ENCODE measurements at regions not wholly inside any gene's neighbourhood (a gene's known extent, or its start where the extent isn't known, plus 50 kb on each side); places are given as distances from the start of the nearest gene placed in this dataset.

GRCh38 chr10:64484811-64485330, 963.7 kb downstream of the REEP3 start:
- H3K4me1 ChIP-seq (ENCODE audit: control insufficient read depth in 1 of 2, insufficient read depth in 2 of 2, low read length in 2 of 2), result no peaks in the 10 kb centered on the region
- H3K27me3 ChIP-seq (ENCODE audit: control insufficient read depth in 1 of 2, insufficient read depth in 2 of 2, low read length in 2 of 2), result no peaks in the 10 kb centered on the region
- no peaks in the 10 kb centered on the region for H3K9me3 ChIP-seq (ENCODE audit: control insufficient read depth in 1 of 2, low read length in 2 of 2)
- no peak overlapping the region for H3K9ac ChIP-seq (ENCODE audit: low read depth in 1 of 2, low read length in 2 of 2)
- H3K36me3 ChIP-seq (ENCODE audit: control insufficient read depth in 1 of 2, insufficient read depth in 2 of 2, low read length in 2 of 2), result no peaks in the 10 kb centered on the region
- H3K4me3 ChIP-seq (ENCODE audit: low read depth in 1 of 2, low read length in 2 of 2), result no peak overlapping the region
- no peak overlapping the region for H3K27ac ChIP-seq (ENCODE audit: low read depth, low read length)

GRCh38 chr10:64486149-64486548, 964.9 kb downstream of the REEP3 start:
- Histone ChIP-seq H3K27me3 (ENCODE audit: control insufficient read depth in 1 of 2, insufficient read depth in 2 of 2, low read length in 2 of 2) (no peaks in the 10 kb centered on the region), H3K4me1 (ENCODE audit: control insufficient read depth in 1 of 2, insufficient read depth in 2 of 2, low read length in 2 of 2) (no peaks in the 10 kb centered on the region), H3K27ac (ENCODE audit: low read depth, low read length) (no peak overlapping the region), H3K36me3 (ENCODE audit: control insufficient read depth in 1 of 2, insufficient read depth in 2 of 2, low read length in 2 of 2) (no peaks in the 10 kb centered on the region), H3K9ac (ENCODE audit: low read depth in 1 of 2, low read length in 2 of 2) (no peak overlapping the region), H3K4me3 (ENCODE audit: low read depth in 1 of 2, low read length in 2 of 2) (no peak overlapping the region), H3K9me3 (ENCODE audit: control insufficient read depth in 1 of 2, low read length in 2 of 2) (no peaks in the 10 kb centered on the region)

GRCh38 chr10:64486901-64487300, 965.7 kb downstream of the REEP3 start:
- Histone ChIP-seq H3K9me3 (ENCODE audit: control insufficient read depth in 1 of 2, low read length in 2 of 2) (no peaks in the 10 kb centered on the region), H3K27ac (ENCODE audit: low read depth, low read length) (no peak overlapping the region), H3K36me3 (ENCODE audit: control insufficient read depth in 1 of 2, insufficient read depth in 2 of 2, low read length in 2 of 2) (no peaks in the 10 kb centered on the region), H3K9ac (ENCODE audit: low read depth in 1 of 2, low read length in 2 of 2) (no peak overlapping the region), H3K4me1 (ENCODE audit: control insufficient read depth in 1 of 2, insufficient read depth in 2 of 2, low read length in 2 of 2) (no peaks in the 10 kb centered on the region), H3K27me3 (ENCODE audit: control insufficient read depth in 1 of 2, insufficient read depth in 2 of 2, low read length in 2 of 2) (no peaks in the 10 kb centered on the region), H3K4me3 (ENCODE audit: low read depth in 1 of 2, low read length in 2 of 2) (no peak overlapping the region)

GRCh38 chr10:64494901-64495300, 973.7 kb downstream of the REEP3 start:
- H3K9me3 ChIP-seq (ENCODE audit: control insufficient read depth in 1 of 2, low read length in 2 of 2), result no peaks in the 10 kb centered on the region
- no peaks in the 10 kb centered on the region for H3K4me1 ChIP-seq (ENCODE audit: control insufficient read depth in 1 of 2, insufficient read depth in 2 of 2, low read length in 2 of 2)
- H3K27ac ChIP-seq (ENCODE audit: low read depth, low read length), result no peak overlapping the region
- H3K36me3 ChIP-seq (ENCODE audit: control insufficient read depth in 1 of 2, insufficient read depth in 2 of 2, low read length in 2 of 2), result no peaks in the 10 kb centered on the region
- H3K9ac ChIP-seq (ENCODE audit: low read depth in 1 of 2, low read length in 2 of 2), result no peak overlapping the region
- H3K27me3 ChIP-seq (ENCODE audit: control insufficient read depth in 1 of 2, insufficient read depth in 2 of 2, low read length in 2 of 2), result no peaks in the 10 kb centered on the region
- H3K4me3 ChIP-seq (ENCODE audit: low read depth in 1 of 2, low read length in 2 of 2), result no peak overlapping the region

- Histone ChIP-seq H3K27ac (ENCODE audit: low read depth, low read length) (no peak overlapping the region), H3K9ac (ENCODE audit: low read depth in 1 of 2, low read length in 2 of 2) (no peak overlapping the region), H3K36me3 (ENCODE audit: control insufficient read depth in 1 of 2, insufficient read depth in 2 of 2, low read length in 2 of 2) (no peaks in the 10 kb centered on the region), H3K4me3 (ENCODE audit: low read depth in 1 of 2, low read length in 2 of 2) (no peak overlapping the region), H3K9me3 (ENCODE audit: control insufficient read depth in 1 of 2, low read length in 2 of 2) (no peaks in the 10 kb centered on the region), H3K4me1 (ENCODE audit: control insufficient read depth in 1 of 2, insufficient read depth in 2 of 2, low read length in 2 of 2) (no peaks in the 10 kb centered on the region), H3K27me3 (ENCODE audit: control insufficient read depth in 1 of 2, insufficient read depth in 2 of 2, low read length in 2 of 2) (no peaks in the 10 kb centered on the region)
Measured at GRCh38 chr10:64497306-64497705, 976.1 kb downstream of the REEP3 start.

- Histone ChIP-seq H3K4me1 (ENCODE audit: control insufficient read depth in 1 of 2, insufficient read depth in 2 of 2, low read length in 2 of 2) (no peaks in the 10 kb centered on the region), H3K4me3 (ENCODE audit: low read depth in 1 of 2, low read length in 2 of 2) (no peak overlapping the region), H3K36me3 (ENCODE audit: control insufficient read depth in 1 of 2, insufficient read depth in 2 of 2, low read length in 2 of 2) (no peaks in the 10 kb centered on the region), H3K9me3 (ENCODE audit: control insufficient read depth in 1 of 2, low read length in 2 of 2) (no peaks in the 10 kb centered on the region), H3K27me3 (ENCODE audit: control insufficient read depth in 1 of 2, insufficient read depth in 2 of 2, low read length in 2 of 2) (no peaks in the 10 kb centered on the region), H3K9ac (ENCODE audit: low read depth in 1 of 2, low read length in 2 of 2) (no peak overlapping the region), H3K27ac (ENCODE audit: low read depth, low read length) (no peak overlapping the region)
Measured at GRCh38 chr10:64501807-64502206, 980.6 kb downstream of the REEP3 start.

GRCh38 chr10:64502936-64503335, 981.7 kb downstream of the REEP3 start:
- H3K27ac ChIP-seq (ENCODE audit: low read depth, low read length), result no peak overlapping the region
- H3K36me3 ChIP-seq (ENCODE audit: control insufficient read depth in 1 of 2, insufficient read depth in 2 of 2, low read length in 2 of 2), result no peaks in the 10 kb centered on the region
- H3K9me3 ChIP-seq (ENCODE audit: control insufficient read depth in 1 of 2, low read length in 2 of 2), result no peaks in the 10 kb centered on the region
- no peaks in the 10 kb centered on the region for H3K27me3 ChIP-seq (ENCODE audit: control insufficient read depth in 1 of 2, insufficient read depth in 2 of 2, low read length in 2 of 2)
- no peaks in the 10 kb centered on the region for H3K4me1 ChIP-seq (ENCODE audit: control insufficient read depth in 1 of 2, insufficient read depth in 2 of 2, low read length in 2 of 2)
- no peak overlapping the region for H3K9ac ChIP-seq (ENCODE audit: low read depth in 1 of 2, low read length in 2 of 2)
- H3K4me3 ChIP-seq (ENCODE audit: low read depth in 1 of 2, low read length in 2 of 2), result no peak overlapping the region

- H3K4me3 ChIP-seq (ENCODE audit: low read depth in 1 of 2, low read length in 2 of 2), result no peak overlapping the region
- no peaks in the 10 kb centered on the region for H3K9me3 ChIP-seq (ENCODE audit: control insufficient read depth in 1 of 2, low read length in 2 of 2)
- H3K4me1 ChIP-seq (ENCODE audit: control insufficient read depth in 1 of 2, insufficient read depth in 2 of 2, low read length in 2 of 2), result no peaks in the 10 kb centered on the region
- H3K27me3 ChIP-seq (ENCODE audit: control insufficient read depth in 1 of 2, insufficient read depth in 2 of 2, low read length in 2 of 2), result no peaks in the 10 kb centered on the region
- H3K9ac ChIP-seq (ENCODE audit: low read depth in 1 of 2, low read length in 2 of 2), result no peak overlapping the region
- no peaks in the 10 kb centered on the region for H3K36me3 ChIP-seq (ENCODE audit: control insufficient read depth in 1 of 2, insufficient read depth in 2 of 2, low read length in 2 of 2)
- no peak overlapping the region for H3K27ac ChIP-seq (ENCODE audit: low read depth, low read length)
Measured at GRCh38 chr10:64503429-64503828, 982.2 kb downstream of the REEP3 start.

- H3K36me3 ChIP-seq (ENCODE audit: control insufficient read depth in 1 of 2, insufficient read depth in 2 of 2, low read length in 2 of 2), result no peaks in the 10 kb centered on the region
- no peaks in the 10 kb centered on the region for H3K9me3 ChIP-seq (ENCODE audit: control insufficient read depth in 1 of 2, low read length in 2 of 2)
- no peaks in the 10 kb centered on the region for H3K4me1 ChIP-seq (ENCODE audit: control insufficient read depth in 1 of 2, insufficient read depth in 2 of 2, low read length in 2 of 2)
- H3K4me3 ChIP-seq (ENCODE audit: low read depth in 1 of 2, low read length in 2 of 2), result no peak overlapping the region
- no peak overlapping the region for H3K9ac ChIP-seq (ENCODE audit: low read depth in 1 of 2, low read length in 2 of 2)
- H3K27ac ChIP-seq (ENCODE audit: low read depth, low read length), result no peak overlapping the region
- H3K27me3 ChIP-seq (ENCODE audit: control insufficient read depth in 1 of 2, insufficient read depth in 2 of 2, low read length in 2 of 2), result no peaks in the 10 kb centered on the region
Measured at GRCh38 chr10:64505501-64505900, 984.3 kb downstream of the REEP3 start.

GRCh38 chr10:64506963-64507362, 985.8 kb downstream of the REEP3 start:
- no peaks in the 10 kb centered on the region for H3K4me1 ChIP-seq (ENCODE audit: control insufficient read depth in 1 of 2, insufficient read depth in 2 of 2, low read length in 2 of 2)

GRCh38 chr10:64507651-64508028, 986.4 kb downstream of the REEP3 start:
- Histone ChIP-seq H3K9ac (ENCODE audit: low read depth in 1 of 2, low read length in 2 of 2) (no peak overlapping the region), H3K27ac (ENCODE audit: low read depth, low read length) (no peak overlapping the region), H3K27me3 (ENCODE audit: control insufficient read depth in 1 of 2, insufficient read depth in 2 of 2, low read length in 2 of 2) (no peaks in the 10 kb centered on the region), H3K36me3 (ENCODE audit: control insufficient read depth in 1 of 2, insufficient read depth in 2 of 2, low read length in 2 of 2) (no peaks in the 10 kb centered on the region), H3K4me1 (ENCODE audit: control insufficient read depth in 1 of 2, insufficient read depth in 2 of 2, low read length in 2 of 2) (no peaks in the 10 kb centered on the region), H3K4me3 (ENCODE audit: low read depth in 1 of 2, low read length in 2 of 2) (no peak overlapping the region), H3K9me3 (ENCODE audit: control insufficient read depth in 1 of 2, low read length in 2 of 2) (no peaks in the 10 kb centered on the region)

More at GRCh38 chr10:64506963-64507362, 985.8 kb downstream of the REEP3 start:
- H3K9me3 ChIP-seq (ENCODE audit: control insufficient read depth in 1 of 2, low read length in 2 of 2), result no peaks in the 10 kb centered on the region
- no peak overlapping the region for H3K4me3 ChIP-seq (ENCODE audit: low read depth in 1 of 2, low read length in 2 of 2)
- H3K36me3 ChIP-seq (ENCODE audit: control insufficient read depth in 1 of 2, insufficient read depth in 2 of 2, low read length in 2 of 2), result no peaks in the 10 kb centered on the region
- no peaks in the 10 kb centered on the region for H3K27me3 ChIP-seq (ENCODE audit: control insufficient read depth in 1 of 2, insufficient read depth in 2 of 2, low read length in 2 of 2)
- no peak overlapping the region for H3K9ac ChIP-seq (ENCODE audit: low read depth in 1 of 2, low read length in 2 of 2)
- no peak overlapping the region for H3K27ac ChIP-seq (ENCODE audit: low read depth, low read length)
